CD4-positive, alpha-beta T cell (primary cell): ENCODE measurements at regions not wholly inside any gene's neighbourhood (a gene's known extent, or its start where the extent isn't known, plus 50 kb on each side); places are given as distances from the start of the nearest gene placed in this dataset.

Experiments
- ATAC-seq: fragments of 200-7000 bp; cut with Tn5 transposase; one replicate; pipeline ENCODE4 v1.10.0; 2022; ENCODE audit warnings: mild to moderate bottlenecking; ENCODE audit not compliant: poor library complexity
- CTCF ChIA-PET: fragments of 350-600 bp; sonication (Branson Sonifier 250); formaldehyde crosslinking; loops from one replicate; lab custom pipeline; 2021; ENCODE audit warnings: antibody characterized with exemption, inconsistent platforms; lab: Charles Lee
- POLR2A ChIA-PET: fragments of 350-600 bp; sonication (Branson Sonifier 250); formaldehyde crosslinking; loops from one replicate; lab custom pipeline; 2021; ENCODE audit warnings: antibody characterized with exemption, inconsistent platforms; lab: Charles Lee
- DNase-seq, 14 experiments: peaks; one replicate each; pipeline ENCODE4 v3.0.0-alpha.2; 2013 to 2020; ENCODE audit warnings: mixed read lengths in 2 of 14
- H3K27ac ChIP-seq, 2 donors: one replicate each; pipeline versions ENCODE4 v1.5.1 to v1.7.0; 2013; ENCODE audit warnings: low read length in 2 of 2, low read depth in 1 of 2, mild to moderate bottlenecking in 1 of 2
- H3K27me3 ChIP-seq, 2 experiments: 1 replicate in 1 of 2; 2 replicates in 1 of 2; pipeline versions ENCODE4 v1.6.1 to v1.7.0; 2013; ENCODE audit warnings: low read length in 2 of 2, control low read depth in 1 of 2, mild to moderate bottlenecking in 1 of 2, moderate library complexity in 1 of 2; ENCODE audit not compliant: insufficient read depth in 2 of 2, control insufficient read depth in 1 of 2
- H3K36me3 ChIP-seq: one replicate; pipeline ENCODE4 v1.6.1; 2013; ENCODE audit warnings: low read length, control low read depth; ENCODE audit not compliant: insufficient read depth
- H3K4me1 ChIP-seq: one replicate; pipeline ENCODE4 v1.6.1; 2013; ENCODE audit warnings: low read length, control low read depth; ENCODE audit not compliant: insufficient read depth
- H3K4me3 ChIP-seq: one replicate; pipeline ENCODE4 v1.5.1; 2013; ENCODE audit warnings: mild to moderate bottlenecking, low read length, moderate library complexity
- H3K9me3 ChIP-seq, 2 experiments: 1 replicate in 1 of 2; 2 replicates in 1 of 2; pipeline versions ENCODE4 v1.6.1 to v1.7.0; 2013; ENCODE audit warnings: low read length in 2 of 2, mild to moderate bottlenecking in 2 of 2, control low read depth in 1 of 2, moderate library complexity in 1 of 2; ENCODE audit not compliant: control insufficient read depth in 1 of 2, insufficient read depth in 1 of 2
- H3K27ac Mint-ChIP-seq: one replicate; pipeline ENCODE4 v1.8.0; 2020; ENCODE audit warnings: mixed read lengths
- H3K27me3 Mint-ChIP-seq: one replicate; pipeline ENCODE4 v1.8.0; 2021; ENCODE audit warnings: mixed read lengths
- H3K36me3 Mint-ChIP-seq: one replicate; pipeline ENCODE4 v1.8.0; 2021; ENCODE audit warnings: low read depth, mixed read lengths
- H3K4me1 Mint-ChIP-seq: one replicate; pipeline ENCODE4 v1.8.0; 2021; ENCODE audit warnings: low read depth, mixed read lengths
- H3K4me3 Mint-ChIP-seq: one replicate; pipeline ENCODE4 v1.8.0; 2020; ENCODE audit warnings: mild to moderate bottlenecking, mixed read lengths
- H3K9me3 Mint-ChIP-seq: one replicate; pipeline ENCODE4 v1.8.0; 2020; ENCODE audit warnings: mixed read lengths
- intact Hi-C, 2 experiments: fragments of 100-400 bp; cut with DNase I in 1 of 2; cut with micrococcal nuclease in 1 of 2; formaldehyde crosslinking; loops; one replicate each; pipeline versions ENCODE4 v1.15.1 to v1.9.0; 2023 to 2025; cut with DNase I, micrococcal nuclease
- TF ChIP-seq, protein P1 (sequence below): fragments of 200-600 bp; IDR thresholded peaks from one replicate; pipeline ENCODE4 v1.8.0; 2022; ENCODE audit warnings: antibody characterized with exemption, mild to moderate bottlenecking

DNA sequence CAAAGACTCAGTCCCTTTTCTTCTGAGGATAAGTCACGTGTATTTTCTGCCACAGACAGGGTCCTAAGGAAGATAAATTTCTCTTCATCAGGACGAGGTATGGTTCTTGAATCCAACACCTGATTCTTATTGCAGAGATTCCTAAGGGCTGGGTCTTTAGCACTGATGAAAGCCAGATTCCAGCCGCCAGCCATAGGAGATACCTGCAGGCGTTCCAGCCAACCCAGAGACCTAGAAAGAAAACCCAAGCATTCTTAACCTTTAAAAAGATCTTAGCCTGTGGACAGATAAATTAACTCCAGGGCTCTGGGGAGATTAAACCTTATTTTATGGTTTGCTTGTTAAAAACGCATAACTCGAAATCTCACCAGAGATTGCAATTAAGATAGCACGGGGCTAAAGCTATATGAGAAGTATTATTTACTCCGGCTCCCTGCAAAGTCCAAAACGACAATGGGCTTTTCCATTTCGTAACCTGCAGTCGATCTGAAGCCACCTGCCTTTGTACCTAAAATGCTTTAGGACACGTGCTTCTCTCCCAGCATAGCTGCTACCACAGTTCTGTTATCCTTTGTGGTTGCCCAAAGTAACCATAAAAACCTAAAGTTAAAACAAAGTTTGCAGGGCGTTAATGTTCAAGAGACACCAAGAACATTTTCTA, 104.5 kb downstream of the NXPE2 start:
- Histone ChIP-seq H3K9me3 (peaks cover 0 to 6% of the 10 kb centered on the region in 2 experiments), H3K4me1 (no peaks in the 10 kb centered on the region), H3K36me3 (no peaks in the 10 kb centered on the region), H3K27me3 (no peaks in the 10 kb centered on the region), H3K4me3 (no peak overlapping the region), H3K27ac (no peak overlapping the region)
- H3K36me3 Mint-ChIP-seq: no peaks in the 10 kb centered on the region
- H3K9me3 Mint-ChIP-seq: no peaks in the 10 kb centered on the region
- ATAC-seq (no peak), DNase-seq (no peak)
- no peak overlapping the region for H3K27ac Mint-ChIP-seq
- POLR2A ChIA-PET: no interaction called here
- intact Hi-C loops: no loop called here
- no peaks in the 10 kb centered on the region for H3K4me1 Mint-ChIP-seq
- TF ChIP-seq, protein P1, sequence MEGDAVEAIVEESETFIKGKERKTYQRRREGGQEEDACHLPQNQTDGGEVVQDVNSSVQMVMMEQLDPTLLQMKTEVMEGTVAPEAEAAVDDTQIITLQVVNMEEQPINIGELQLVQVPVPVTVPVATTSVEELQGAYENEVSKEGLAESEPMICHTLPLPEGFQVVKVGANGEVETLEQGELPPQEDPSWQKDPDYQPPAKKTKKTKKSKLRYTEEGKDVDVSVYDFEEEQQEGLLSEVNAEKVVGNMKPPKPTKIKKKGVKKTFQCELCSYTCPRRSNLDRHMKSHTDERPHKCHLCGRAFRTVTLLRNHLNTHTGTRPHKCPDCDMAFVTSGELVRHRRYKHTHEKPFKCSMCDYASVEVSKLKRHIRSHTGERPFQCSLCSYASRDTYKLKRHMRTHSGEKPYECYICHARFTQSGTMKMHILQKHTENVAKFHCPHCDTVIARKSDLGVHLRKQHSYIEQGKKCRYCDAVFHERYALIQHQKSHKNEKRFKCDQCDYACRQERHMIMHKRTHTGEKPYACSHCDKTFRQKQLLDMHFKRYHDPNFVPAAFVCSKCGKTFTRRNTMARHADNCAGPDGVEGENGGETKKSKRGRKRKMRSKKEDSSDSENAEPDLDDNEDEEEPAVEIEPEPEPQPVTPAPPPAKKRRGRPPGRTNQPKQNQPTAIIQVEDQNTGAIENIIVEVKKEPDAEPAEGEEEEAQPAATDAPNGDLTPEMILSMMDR: no peak
- CTCF ChIA-PET: no interaction called here
- H3K4me3 Mint-ChIP-seq: no peak overlapping the region
- H3K27me3 Mint-ChIP-seq: no peaks in the 10 kb centered on the region

DNA sequence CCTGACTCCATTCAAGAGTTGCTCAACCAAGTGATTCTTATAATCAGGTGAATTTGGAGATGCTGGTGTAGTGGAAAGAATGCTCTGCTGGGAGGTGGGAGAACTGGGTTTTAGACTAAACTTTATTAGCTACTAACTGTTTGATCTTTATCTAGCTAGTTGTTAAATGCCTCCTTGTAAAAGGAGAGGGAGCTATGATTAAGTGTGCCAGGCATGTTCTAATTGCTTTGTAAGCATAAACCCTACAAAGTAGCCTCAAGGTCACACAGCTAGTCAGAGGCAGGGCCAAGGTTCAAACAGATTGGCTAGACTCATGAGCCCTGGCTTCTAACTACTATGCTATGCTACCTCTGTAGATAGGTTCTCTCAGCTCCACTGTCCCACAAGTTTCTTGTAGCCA, 105.5 kb downstream of the NXPE2 start:
- TF ChIP-seq, protein P1: no peak
- Histone ChIP-seq H3K27me3 (peaks cover 5 to 7% of the 10 kb centered on the region in 2 experiments), H3K36me3 (no peaks in the 10 kb centered on the region), H3K27ac (no peak overlapping the region), H3K4me1 (no peaks in the 10 kb centered on the region), H3K9me3 (peaks cover 0 to 6% of the 10 kb centered on the region in 2 experiments), H3K4me3 (no peak overlapping the region)
- Mint-ChIP-seq H3K36me3 (no peaks in the 10 kb centered on the region), H3K4me1 (no peaks in the 10 kb centered on the region), H3K27ac (no peak overlapping the region), H3K9me3 (no peaks in the 10 kb centered on the region), H3K4me3 (no peak overlapping the region), H3K27me3 (no peaks in the 10 kb centered on the region)
- ATAC-seq: no peak
- intact Hi-C loops: no loop called here
- POLR2A ChIA-PET: no interaction called here
- DNase-seq: no peak
- CTCF ChIA-PET: no interaction called here

DNA sequence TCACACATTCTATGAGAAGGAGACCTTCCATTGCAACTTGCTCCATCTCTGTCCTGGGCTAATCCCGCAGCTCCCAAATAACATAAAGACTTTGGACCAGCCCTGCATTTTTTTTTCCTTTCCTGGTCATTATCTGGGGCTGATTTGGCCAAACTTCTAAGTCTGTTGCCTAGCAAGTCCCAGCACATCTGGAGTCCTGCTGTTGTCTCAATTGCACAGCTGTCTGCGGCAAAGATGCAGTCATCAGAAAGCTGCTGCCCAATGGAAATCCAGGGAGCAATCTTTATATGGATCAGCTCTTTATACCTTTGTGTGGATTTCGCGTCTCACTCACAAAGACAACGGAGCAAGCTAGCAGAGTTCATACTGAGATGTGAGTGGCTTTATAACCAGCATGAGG, 105.9 kb downstream of the NXPE2 start:
- Mint-ChIP-seq H3K27ac (no peak overlapping the region), H3K27me3 (no peaks in the 10 kb centered on the region), H3K4me3 (no peak overlapping the region), H3K9me3 (no peaks in the 10 kb centered on the region), H3K4me1 (no peaks in the 10 kb centered on the region), H3K36me3 (no peaks in the 10 kb centered on the region)
- DNase-seq: no peak
- CTCF ChIA-PET: no interaction called here
- Histone ChIP-seq H3K9me3 (peaks cover 0 to 6% of the 10 kb centered on the region in 2 experiments), H3K36me3 (no peaks in the 10 kb centered on the region), H3K27ac (no peak overlapping the region), H3K27me3 (peaks cover 5 to 7% of the 10 kb centered on the region in 2 experiments), H3K4me3 (no peak overlapping the region), H3K4me1 (no peaks in the 10 kb centered on the region)
- no peak for ATAC-seq
- intact Hi-C loops: no loop called here
- POLR2A ChIA-PET: no interaction called here
- TF ChIP-seq, protein P1: no peak
